Activated naive CD4-positive, alpha-beta T cell treated with Interleukin-2 at 50 U/mL for 16 hours (primary cell): ENCODE measurements at regions not wholly inside any gene's neighbourhood (a gene's known extent, or its start where the extent isn't known, plus 50 kb on each side); places are given as distances from the start of the nearest gene placed in this dataset.

Source experiments
- DNase-seq: peaks from one replicate; pipeline ENCODE4 v3.0.0-alpha.2; 2020

- no peak for DNase-seq
Observed at GRCh38 chr16:74169687-74170376, 126.8 kb upstream of the PSMD7 start.

DNA sequence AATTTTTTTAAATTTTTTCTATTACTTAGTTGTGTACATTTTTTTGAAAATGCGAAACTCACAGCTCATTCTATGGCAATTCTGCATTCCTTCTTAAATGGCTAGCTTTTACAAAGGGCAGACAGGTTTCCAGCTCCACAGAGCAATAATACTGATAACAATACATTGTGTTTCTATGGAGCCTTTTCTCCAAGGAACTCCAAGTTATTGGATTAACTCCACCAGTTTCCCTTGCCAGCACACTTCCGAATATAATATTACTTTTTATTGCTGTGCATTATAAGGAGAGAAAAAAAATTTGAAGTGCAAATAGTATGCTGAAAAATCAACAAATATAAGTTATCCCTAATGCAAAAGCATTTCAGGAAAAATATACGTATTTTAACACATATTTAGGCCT, 127.5 kb upstream of the PSMD7 start:
- no peak for DNase-seq

DNA sequence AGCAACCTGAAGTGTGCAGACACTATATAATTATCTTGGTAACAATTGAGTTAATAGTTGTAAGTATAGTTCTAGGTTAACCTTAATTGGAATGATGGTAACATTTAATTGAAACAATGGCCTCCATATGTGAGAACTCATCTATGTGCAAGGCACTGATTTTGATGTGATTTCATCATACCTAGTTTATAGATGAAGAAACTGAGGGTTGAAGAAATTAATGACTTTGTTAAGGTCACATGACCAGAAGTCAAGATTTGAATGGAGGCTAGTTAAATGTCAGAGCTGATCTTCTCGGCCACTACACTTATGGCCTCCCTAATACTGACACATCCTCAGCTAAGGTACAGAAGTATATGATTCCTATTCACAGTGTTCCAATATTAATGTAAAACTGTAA, 128.2 kb upstream of the PSMD7 start:
- DNase-seq: no peak

DNA sequence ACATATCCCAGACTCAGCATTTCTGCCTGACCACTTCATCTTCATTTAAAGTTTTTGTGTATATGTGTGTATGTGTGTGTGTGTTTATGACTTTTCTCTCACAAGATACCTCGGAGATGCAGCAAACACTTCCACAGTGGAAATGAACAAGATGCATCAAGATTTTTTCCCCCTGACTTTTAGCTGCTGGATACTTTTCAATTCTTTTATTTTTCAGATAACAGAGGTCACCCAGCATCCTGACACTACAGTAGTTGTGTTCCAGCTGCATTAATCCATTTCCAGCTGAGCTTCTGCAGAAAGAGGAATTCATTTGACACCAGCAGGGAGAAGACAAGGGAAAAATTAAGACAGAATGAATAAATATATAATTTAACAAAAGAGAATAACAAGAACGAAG, 130.2 kb upstream of the PSMD7 start:
- no peak for DNase-seq

- DNase-seq: no peak
Observed at GRCh38 chr16:74165566-74166080, 131.0 kb upstream of the PSMD7 start.

DNA sequence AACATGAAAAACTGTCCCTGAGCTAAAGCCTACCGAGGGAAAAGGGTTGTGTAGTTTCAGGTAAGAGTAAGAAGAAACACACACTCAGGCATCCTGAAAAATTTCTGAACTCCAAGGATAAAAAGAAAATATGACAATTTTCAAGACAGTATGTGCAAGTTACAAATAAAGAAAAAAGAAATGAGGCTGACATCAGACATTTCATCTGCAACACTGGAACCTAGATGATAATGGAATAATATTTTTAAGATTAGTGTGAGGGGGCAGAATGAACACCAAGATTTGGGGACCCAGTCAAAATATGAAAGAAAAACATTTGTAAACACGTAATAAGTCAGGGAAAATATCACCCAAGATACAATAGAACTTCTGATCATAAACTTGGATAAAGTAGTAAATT, 135.9 kb upstream of the PSMD7 start:
- DNase-seq: no peak

DNA sequence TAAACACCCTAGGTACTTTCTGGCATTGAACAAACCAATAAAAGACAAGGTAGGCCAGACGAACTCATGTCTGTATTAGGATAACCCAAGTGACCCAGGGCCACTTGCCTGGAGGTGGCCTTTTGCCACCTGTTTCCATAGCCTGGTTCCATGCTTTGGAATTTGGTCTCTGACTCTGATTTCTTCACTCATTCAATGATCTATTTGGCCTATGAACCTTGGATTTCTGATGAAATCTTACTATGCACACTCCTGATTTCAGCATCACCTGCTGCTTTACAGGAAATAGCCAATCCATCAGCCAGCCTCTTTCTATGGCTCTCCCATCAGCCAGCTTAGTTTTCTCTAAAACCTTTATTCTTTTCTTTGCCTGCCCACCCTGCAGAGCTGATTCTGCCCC, 142.8 kb upstream of the PSMD7 start:
- DNase-seq: no peak

DNA sequence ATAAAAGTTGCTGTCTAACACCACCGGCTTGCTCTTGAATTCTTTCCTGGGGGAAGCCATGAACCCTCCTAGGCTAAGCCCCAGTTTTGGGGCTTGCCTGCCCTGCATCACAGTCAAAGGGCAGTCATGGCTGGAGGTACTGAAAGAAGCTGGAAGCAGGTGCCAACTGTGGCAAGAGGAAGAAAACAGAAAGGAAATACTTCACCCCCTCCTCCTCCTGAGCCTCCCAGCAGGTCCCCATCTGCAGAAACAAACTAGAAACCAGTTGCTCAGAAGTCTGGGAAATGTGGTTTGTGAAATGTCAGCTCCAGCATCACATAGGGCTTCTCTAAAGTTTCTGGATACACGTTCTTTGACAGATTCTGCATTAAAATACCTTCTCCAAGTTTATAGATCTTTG, 150.0 kb upstream of the PSMD7 start:
- DNase-seq: no peak

DNA sequence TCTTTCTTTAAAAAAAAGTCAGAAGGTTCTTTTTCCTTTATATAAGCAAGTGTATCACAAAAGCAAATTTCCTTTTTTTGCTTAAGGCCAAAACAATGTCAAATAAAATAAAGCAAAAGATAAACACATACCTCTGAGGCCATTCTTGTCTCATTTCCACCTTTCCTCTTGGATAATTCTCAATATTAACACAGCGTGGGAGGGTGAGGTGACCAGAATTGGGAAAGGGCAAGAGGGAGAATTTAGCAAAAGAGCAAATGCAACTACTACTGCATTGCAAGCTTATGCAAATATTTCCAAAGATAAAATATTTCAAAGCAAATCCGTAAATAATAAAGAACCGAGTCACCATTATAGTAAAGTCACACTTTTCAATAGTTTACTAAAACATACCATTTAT, 153.4 kb upstream of the PSMD7 start:
- no peak for DNase-seq

- no peak for DNase-seq
Observed at GRCh38 chr16:74141015-74141414, 155.6 kb upstream of the PSMD7 start.

DNA sequence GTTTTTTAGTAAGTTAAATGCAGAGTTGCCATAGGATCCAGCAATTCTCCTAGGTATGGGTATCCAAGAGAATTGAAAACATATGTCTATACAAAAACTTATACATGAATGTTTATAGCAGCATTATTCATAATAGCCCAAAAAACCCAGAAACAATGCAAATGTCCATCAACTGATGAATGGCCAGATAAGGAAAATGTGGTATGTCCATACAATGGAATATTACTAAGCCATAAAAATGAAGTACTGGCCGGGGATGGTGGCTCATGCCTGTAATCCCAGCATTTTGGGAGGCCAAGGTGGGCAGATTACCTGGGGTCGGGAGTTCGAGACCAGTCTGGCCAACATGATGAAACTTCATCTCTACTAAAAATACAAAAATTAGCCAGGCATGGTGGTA, 156.1 kb upstream of the PSMD7 start:
- no peak for DNase-seq

DNA sequence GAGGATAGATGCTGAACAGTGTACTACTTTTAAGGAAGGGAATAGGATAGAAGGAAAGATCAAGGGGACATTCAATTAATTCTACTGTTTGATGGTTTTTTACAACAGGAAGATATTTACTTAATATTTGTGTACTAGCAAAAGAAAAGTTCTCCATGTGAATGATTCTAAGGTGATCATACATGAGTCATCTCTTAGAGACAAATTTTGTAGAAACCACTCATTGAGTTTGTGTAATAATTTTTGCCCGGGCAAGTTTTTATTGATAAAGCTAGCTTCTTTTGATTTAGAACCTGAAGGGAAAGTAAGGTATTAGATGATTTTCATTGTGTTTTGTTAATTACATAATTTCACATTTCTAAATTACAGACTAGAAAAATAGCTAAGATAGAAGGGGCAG, 172.8 kb upstream of the PSMD7 start:
- DNase-seq: no peak

DNA sequence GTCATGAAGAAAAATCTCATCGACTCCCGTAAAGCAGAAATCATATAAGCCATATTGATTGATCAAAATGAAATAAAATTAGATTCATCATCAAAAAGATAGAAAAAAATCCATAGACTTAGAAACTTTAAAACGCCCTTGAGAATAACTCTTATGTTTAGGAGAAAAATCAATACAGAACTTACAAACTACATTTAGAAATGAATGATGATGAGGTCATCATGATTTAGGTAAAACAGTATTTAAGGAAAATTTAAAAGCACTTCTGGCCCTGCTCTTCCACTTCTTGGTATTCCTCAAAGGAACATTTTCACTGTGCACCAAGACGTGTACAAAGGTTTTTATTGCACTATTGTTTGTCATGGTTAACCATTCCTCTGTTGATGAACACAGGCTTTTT, 173.4 kb upstream of the PSMD7 start:
- DNase-seq: no peak

GRCh38 chr16:74117798-74118197, 178.8 kb upstream of the PSMD7 start:
- no peak for DNase-seq

DNA sequence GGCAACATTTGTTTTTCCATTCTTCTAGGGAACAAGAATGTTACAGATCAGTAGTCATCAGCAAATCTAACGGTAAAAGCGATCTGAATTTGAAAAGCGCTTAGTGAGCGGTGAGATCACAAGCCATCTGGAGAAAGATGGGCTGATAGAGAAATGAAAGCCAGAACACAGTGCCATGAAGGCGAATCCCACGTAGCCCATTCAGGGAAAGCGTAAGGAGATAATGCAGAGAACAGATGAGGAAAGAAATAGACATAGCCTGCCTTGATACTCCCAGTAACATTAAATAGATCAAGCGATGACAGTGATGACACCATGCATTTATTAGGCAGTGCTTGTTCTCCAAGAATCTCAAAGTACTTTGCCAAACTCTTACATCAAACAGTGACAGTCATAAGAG, 183.1 kb upstream of the PSMD7 start:
- DNase-seq: no peak

- DNase-seq: no peak
Observed at GRCh38 chr16:74111456-74111982, 185.1 kb upstream of the PSMD7 start.

- DNase-seq: peak; percentile 7
Observed at GRCh38 chr16:74107795-74108610, 188.6 kb upstream of the PSMD7 start.

- no peak for DNase-seq
Observed at GRCh38 chr16:74104022-74104421, 192.6 kb upstream of the PSMD7 start.

DNA sequence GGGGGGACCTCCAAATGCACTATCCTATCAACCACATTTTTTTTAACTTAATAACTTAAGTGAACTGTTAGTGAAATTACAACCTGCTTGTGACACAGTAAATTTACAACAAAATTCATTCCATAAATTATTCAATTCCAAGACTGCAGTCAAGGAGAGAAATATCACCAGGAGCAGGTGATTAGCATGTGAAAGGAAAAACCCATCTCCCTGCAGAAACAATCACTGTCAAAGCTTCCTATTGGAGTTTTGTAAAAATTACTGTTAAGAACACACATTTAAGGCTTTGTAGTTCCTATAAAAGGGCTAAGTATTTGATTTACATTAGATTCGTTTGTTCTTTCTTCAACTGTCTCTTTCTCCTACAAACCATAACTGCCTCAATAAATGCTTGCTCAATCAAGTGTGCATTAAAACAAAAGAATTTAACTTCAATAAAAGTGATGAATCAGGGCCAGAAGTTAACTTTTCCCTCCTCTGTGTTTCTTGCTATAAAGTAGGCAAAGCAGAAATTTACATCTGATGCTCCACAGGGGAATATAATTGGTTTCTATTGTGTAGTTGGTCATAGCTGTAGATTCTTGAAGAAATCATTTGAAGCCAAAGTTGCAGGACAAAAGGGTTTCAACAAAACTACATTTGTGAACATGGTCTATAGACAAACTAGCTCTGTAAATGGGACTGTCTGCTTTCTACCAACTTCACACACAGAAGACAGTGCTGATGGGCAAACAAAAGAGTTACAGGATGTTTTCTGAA, 195.1 kb upstream of the PSMD7 start:
- no peak for DNase-seq

GRCh38 chr16:74100395-74101326, 196.0 kb upstream of the PSMD7 start:
- no peak for DNase-seq

DNA sequence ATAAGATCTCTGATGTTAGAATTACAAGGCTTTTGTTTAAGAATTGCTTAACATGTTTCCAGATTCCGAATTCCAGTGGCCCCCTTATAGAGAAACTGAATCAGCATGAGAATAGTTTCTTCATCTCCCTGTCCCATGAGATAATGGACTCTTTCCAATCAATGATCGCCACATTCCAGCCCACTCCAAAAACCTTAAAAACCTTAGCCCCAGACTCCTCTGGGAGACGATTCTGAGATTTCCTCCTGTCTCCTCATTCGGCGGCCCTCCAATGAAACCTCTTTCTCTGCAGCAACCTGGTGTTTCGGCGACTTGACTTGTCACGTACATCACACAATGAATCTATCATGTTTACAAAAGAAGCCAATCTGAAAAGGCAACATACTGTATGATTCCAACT, 197.1 kb upstream of the PSMD7 start:
- no peak for DNase-seq

DNA sequence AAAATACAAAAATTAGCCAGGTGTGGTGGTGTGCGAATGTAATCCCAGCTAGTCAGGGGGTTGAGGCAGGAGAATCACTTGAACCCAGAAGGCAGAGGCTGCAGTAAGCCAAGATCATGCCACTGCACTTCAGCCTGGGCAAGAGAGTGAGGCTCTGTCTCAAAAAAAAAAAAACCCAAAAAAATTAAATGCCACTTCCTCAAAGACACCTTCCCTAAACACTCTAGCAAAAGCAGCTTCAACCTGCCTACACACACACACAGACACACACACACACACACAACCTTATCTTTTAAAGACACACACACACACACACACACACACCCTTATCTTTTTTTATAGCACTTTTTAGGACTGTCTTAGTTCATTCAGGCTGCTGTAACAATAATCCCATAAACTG, 201.7 kb upstream of the PSMD7 start:
- no peak for DNase-seq
